Keratinocyte (primary cell): ENCODE measurements at regions not wholly inside any gene's neighbourhood (a gene's known extent, or its start where the extent isn't known, plus 50 kb on each side); places are given as distances from the start of the nearest gene placed in this dataset.

Source experiments
- CTCF ChIP-seq, 3 experiments: IDR thresholded peaks in 1 of 3; conservative IDR thresholded peaks in 1 of 3; optimal IDR thresholded peaks in 1 of 3; 2 replicates in 2 of 3; 3 replicates in 1 of 3; pipeline versions ENCODE3 to v1.5.1; 2011; ENCODE audit warnings: low read length in 3 of 3, mild to moderate bottlenecking in 3 of 3, moderate library complexity in 2 of 3, control low read depth in 1 of 3, inconsistent platforms in 1 of 3; ENCODE audit not compliant: insufficient read depth in 2 of 3; ENCODE audit errors: extremely low read depth in 1 of 3
- EZH2 ChIP-seq: IDR thresholded peaks from one replicate; pipeline ENCODE4 v1.6.1; 2012; ENCODE audit warnings: inconsistent platforms, mild to moderate bottlenecking, low read length, moderate library complexity

GRCh38 chr15:77808581-77809177, 176.0 kb upstream of the LINGO1 start:
- no peak for TF ChIP-seq CTCF (optimal IDR thresholded peaks at IDR 0.05 in 1 of 3, IDR thresholded peaks at IDR 0.05 in 1 of 3, conservative IDR thresholded peaks at IDR 0.05 in 1 of 3; ENCODE audit: extremely low read depth in 1 of 3, insufficient read depth in 2 of 3, low read length in 3 of 3)
- TF ChIP-seq EZH2 = no peak
